Testis (tissue), 2 donors: ENCODE measurements at regions not wholly inside any gene's neighbourhood (a gene's known extent, or its start where the extent isn't known, plus 50 kb on each side); places are given as distances from the start of the nearest gene placed in this dataset.

Source experiments
- DNase-seq: peaks from one replicate; pipeline ENCODE4 v3.0.0-alpha.2; 2019
- H3K27ac ChIP-seq, 2 donors: fragments of 200-600 bp; sonication (generic); one replicate each; pipeline ENCODE4 v1.5.1; 2019
- H3K27me3 ChIP-seq: fragments of 200-600 bp; sonication (generic); one replicate; pipeline ENCODE4 v1.5.1; 2019
- H3K36me3 ChIP-seq: fragments of 200-600 bp; sonication (generic); one replicate; pipeline ENCODE4 v1.5.1; 2017; ENCODE audit warnings: low read depth; ENCODE audit errors: missing control alignments
- H3K4me1 ChIP-seq: fragments of 200-600 bp; sonication (generic); one replicate; pipeline ENCODE4 v1.5.1; 2019
- H3K4me3 ChIP-seq, 2 donors: fragments of 200-600 bp; sonication (generic); one replicate each; pipeline ENCODE4 v1.5.1; 2017 to 2019
- H3K9me3 ChIP-seq: fragments of 200-600 bp; sonication (generic); one replicate; pipeline ENCODE4 v1.5.1; 2017
- CTCF ChIP-seq, 3 experiments: fragments of 450-650 bp in 2 of 3; fragments of 200-600 bp in 1 of 3; sonication (generic) in 1 of 3; IDR thresholded peaks; one replicate each; pipeline ENCODE4 v1.5.1; 2016 to 2019; ENCODE audit warnings: antibody characterized with exemption in 3 of 3, mild to moderate bottlenecking in 2 of 3, moderate library complexity in 1 of 3
- POLR2A ChIP-seq: fragments of 450-650 bp; IDR thresholded peaks from one replicate; pipeline ENCODE4 v1.6.1; 2017; ENCODE audit warnings: antibody characterized with exemption, mild to moderate bottlenecking, moderate library complexity
- WGBS, 2 donors: methylation state at CpG; one replicate each; pipeline ENCODE4 v1.1.5; 2018; 5-methylcytosine and 5-hydroxymethylcytosine counted together
- intact Hi-C: fragments of 100-400 bp; cut with DNase I; formaldehyde crosslinking; loops from one replicate; pipeline ENCODE4 v1.15.1; 2023; ENCODE audit warnings: low total_unique reads

GRCh38 chr19:13583753-13584152 lies 77.5 kb upstream of the CACNA1A start:
- no peaks in the 10 kb centered on the region for H3K36me3 ChIP-seq
- H3K4me3 ChIP-seq = no peak overlapping the region
- no peaks in the 10 kb centered on the region for H3K4me1 ChIP-seq
- no peak for DNase-seq
- no peaks in the 10 kb centered on the region for H3K9me3 ChIP-seq
- H3K27ac ChIP-seq = no peak overlapping the region
- TF ChIP-seq POLR2A (no peak), CTCF (IDR thresholded peaks at IDR 0.05) (no peak)
- WGBS, 2 donors = 91 to 93% methylated on average over 1 of the region's 1 CpG
- H3K27me3 ChIP-seq = no peaks in the 10 kb centered on the region
- intact Hi-C loops = no loop called here

- Histone ChIP-seq H3K36me3 (no peaks in the 10 kb centered on the region), H3K27ac (no peak overlapping the region), H3K9me3 (no peaks in the 10 kb centered on the region), H3K27me3 (no peaks in the 10 kb centered on the region), H3K4me1 (no peaks in the 10 kb centered on the region), H3K4me3 (no peak overlapping the region)
- no peak for TF ChIP-seq POLR2A
- no peak for TF ChIP-seq CTCF (IDR thresholded peaks at IDR 0.05)
- WGBS, 2 donors = 45 to 52% methylated on average over 3 of the region's 3 CpGs
- intact Hi-C loops = no loop called here
- DNase-seq = no peak
Observed at GRCh38 chr19:13583114-13583513, 76.8 kb upstream of the CACNA1A start.

- DNase-seq = no peak
- Histone ChIP-seq H3K36me3 (no peaks in the 10 kb centered on the region), H3K9me3 (no peaks in the 10 kb centered on the region), H3K27me3 (no peaks in the 10 kb centered on the region), H3K27ac (no peak overlapping the region), H3K4me3 (no peak overlapping the region), H3K4me1 (no peaks in the 10 kb centered on the region)
- TF ChIP-seq CTCF (IDR thresholded peaks at IDR 0.05) (no peak), POLR2A (no peak)
- intact Hi-C loops = no loop called here
- WGBS, 2 donors = 93 to 94% methylated on average over 2 to 9 of the region's 9 CpGs
Observed at GRCh38 chr19:13581576-13581975, 75.3 kb upstream of the CACNA1A start.

- H3K27ac ChIP-seq = no peak overlapping the region
- no peaks in the 10 kb centered on the region for H3K9me3 ChIP-seq
- 66 to 72% methylated on average over 7 of the region's 7 CpGs for WGBS, 2 donors
- no peaks in the 10 kb centered on the region for H3K4me1 ChIP-seq
- intact Hi-C loops = no loop called here
- H3K4me3 ChIP-seq = no peak overlapping the region
- H3K36me3 ChIP-seq = no peaks in the 10 kb centered on the region
- DNase-seq = no peak
- no peaks in the 10 kb centered on the region for H3K27me3 ChIP-seq
- TF ChIP-seq POLR2A (no peak), CTCF (IDR thresholded peaks at IDR 0.05) (no peak)
Observed at GRCh38 chr19:13579388-13580060, 73.2 kb upstream of the CACNA1A start.

GRCh38 chr19:13576726-13577125 lies 70.4 kb upstream of the CACNA1A start:
- 86 to 95% methylated on average over 2 of the region's 2 CpGs for WGBS, 2 donors
- TF ChIP-seq POLR2A (no peak), CTCF (IDR thresholded peaks at IDR 0.05) (no peak)
- intact Hi-C loops = no loop called here

More at GRCh38 chr19:13576726-13577125, 70.4 kb upstream of the CACNA1A start:
- DNase-seq = no peak
- H3K27me3 ChIP-seq = no peaks in the 10 kb centered on the region
- no peaks in the 10 kb centered on the region for H3K4me1 ChIP-seq
- H3K36me3 ChIP-seq = no peaks in the 10 kb centered on the region
- no peaks in the 10 kb centered on the region for H3K9me3 ChIP-seq
- H3K4me3 ChIP-seq = no peak overlapping the region
- H3K27ac ChIP-seq = no peak overlapping the region
